HFFc6 (cell line): ENCODE measurements at regions not wholly inside any gene's neighbourhood (a gene's known extent, or its start where the extent isn't known, plus 50 kb on each side); places are given as distances from the start of the nearest gene placed in this dataset.
"Not testable (repeated sequence)": the region's sequence is repeated elsewhere in the genome, so short reads cannot be mapped to it uniquely, and the experiment has no call there.

ENCODE experiments used
- DNase-seq: peaks from one replicate; pipeline ENCODE4 v3.0.0-alpha.2; 2018
- H3K27ac Mint-ChIP-seq: 2 replicates; pipeline ENCODE4 v1.8.0; 2020; ENCODE audit warnings: mild to moderate bottlenecking, mixed read lengths
- H3K27me3 Mint-ChIP-seq: 2 replicates; pipeline ENCODE4 v1.8.0; 2021; ENCODE audit warnings: mild to moderate bottlenecking, moderate library complexity, mixed read lengths; ENCODE audit not compliant: insufficient read depth
- H3K36me3 Mint-ChIP-seq: 2 replicates; pipeline ENCODE4 v1.8.0; 2021; ENCODE audit warnings: low read depth, mixed read lengths
- H3K4me1 Mint-ChIP-seq: 2 replicates; pipeline ENCODE4 v1.8.0; 2020; ENCODE audit warnings: low read depth, mixed read lengths
- H3K4me3 Mint-ChIP-seq: 2 replicates; pipeline ENCODE4 v1.8.0; 2020; ENCODE audit warnings: mild to moderate bottlenecking, moderate library complexity, mixed read lengths
- H3K9me3 Mint-ChIP-seq: 2 replicates; pipeline ENCODE4 v1.8.0; 2020; ENCODE audit warnings: mild to moderate bottlenecking, mixed read lengths
- CTCF ChIP-seq: fragments of 200-600 bp; sonication (generic); IDR thresholded peaks from 2 replicates; pipeline ENCODE4 v1.5.0; 2021; ENCODE audit warnings: antibody characterized with exemption, mild to moderate bottlenecking

GRCh38 chr20:53811577-53811976, 217.9 kb upstream of the ZNF217 start:
- no peaks in the 10 kb centered on the region for H3K9me3 Mint-ChIP-seq
- TF ChIP-seq CTCF = no peak
- H3K4me1 Mint-ChIP-seq = peaks cover 48% of the 10 kb centered on the region
- H3K27me3 Mint-ChIP-seq = no peaks in the 10 kb centered on the region
- no peak for DNase-seq
- H3K27ac Mint-ChIP-seq = no peak overlapping the region
- no peaks in the 10 kb centered on the region for H3K36me3 Mint-ChIP-seq
- H3K4me3 Mint-ChIP-seq = no peak overlapping the region

DNA sequence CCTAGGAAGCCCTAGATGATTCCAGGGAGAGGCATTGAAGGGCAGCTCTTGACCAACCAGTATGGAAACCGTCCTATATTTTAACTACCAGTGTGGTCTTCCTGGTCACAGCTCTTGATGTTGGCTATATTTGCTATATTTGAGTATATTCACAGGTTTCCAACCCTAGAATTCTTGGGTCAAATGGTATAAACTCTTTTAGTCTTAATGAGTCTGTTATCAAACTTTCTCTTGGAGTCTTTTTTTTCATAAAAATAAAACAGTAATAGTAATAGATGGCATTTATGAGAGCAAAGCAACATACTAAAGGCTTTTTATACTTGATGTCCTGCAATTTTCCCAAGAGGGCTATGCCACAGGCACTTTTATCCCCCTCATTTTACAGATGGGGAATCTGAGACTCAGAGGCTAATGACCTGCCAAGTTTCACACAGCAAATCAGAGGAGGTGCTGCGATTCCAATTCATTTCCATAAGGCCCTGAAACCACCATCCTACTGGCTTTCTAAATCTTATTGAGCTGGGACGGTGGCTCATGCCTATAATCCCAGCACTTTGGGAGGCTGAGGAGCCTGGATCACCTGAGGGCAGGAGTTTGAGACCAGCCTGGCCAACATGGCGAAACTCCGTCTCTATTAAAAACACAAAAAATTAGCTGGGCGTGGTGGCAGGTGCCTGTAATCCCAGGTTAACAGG, 217.2 kb upstream of the ZNF217 start:
- Mint-ChIP-seq H3K27me3 (no peaks in the 10 kb centered on the region; the same call in 1 of the 2 replicates), H3K4me3 (no peak overlapping the region), H3K9me3 (no peaks in the 10 kb centered on the region)

GRCh38 chr20:53809728-53810365, 216.2 kb upstream of the ZNF217 start:
- H3K27ac Mint-ChIP-seq = no peak overlapping the region
- no peak for TF ChIP-seq CTCF
- no peak overlapping the region for H3K4me3 Mint-ChIP-seq
- H3K27me3 Mint-ChIP-seq = no peaks in the 10 kb centered on the region; the same call in 1 of the 2 replicates
- DNase-seq = no peak
- H3K9me3 Mint-ChIP-seq = no peaks in the 10 kb centered on the region
- peaks cover 51% of the 10 kb centered on the region for H3K4me1 Mint-ChIP-seq
- no peaks in the 10 kb centered on the region for H3K36me3 Mint-ChIP-seq

More for the DNA sequence above, 217.2 kb upstream of the ZNF217 start:
- Mint-ChIP-seq H3K36me3 (no peaks in the 10 kb centered on the region), H3K4me1 (peaks cover 51% of the 10 kb centered on the region), H3K27ac (no peak overlapping the region)
- no peak for DNase-seq
- no peak for TF ChIP-seq CTCF

DNA sequence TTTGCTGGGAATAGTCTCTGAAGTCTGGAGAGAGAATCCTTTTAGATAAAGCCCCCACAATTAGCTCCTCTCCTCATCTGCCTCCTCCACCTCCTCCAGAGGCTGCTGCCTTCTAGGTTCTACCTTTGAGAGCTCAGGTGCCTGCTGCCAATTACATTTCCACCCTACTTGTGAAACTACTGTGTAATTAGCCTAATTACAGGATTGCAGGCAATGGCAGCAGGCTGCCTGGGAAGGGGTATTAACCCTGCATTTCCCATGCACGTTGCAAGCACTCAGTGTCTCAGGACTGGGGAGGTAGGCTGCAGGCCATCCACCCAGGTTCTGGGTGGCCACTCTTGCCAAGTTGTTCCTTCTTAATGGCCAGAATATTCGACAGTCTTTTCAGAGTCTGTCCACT, 215.6 kb upstream of the ZNF217 start:
- Mint-ChIP-seq H3K36me3 (no peaks in the 10 kb centered on the region), H3K9me3 (no peaks in the 10 kb centered on the region), H3K4me1 (peaks cover 50% of the 10 kb centered on the region), H3K27ac (no peak overlapping the region), H3K4me3 (no peak overlapping the region), H3K27me3 (no peaks in the 10 kb centered on the region; the same call in 1 of the 2 replicates)
- no peak for TF ChIP-seq CTCF
- no peak for DNase-seq

DNA sequence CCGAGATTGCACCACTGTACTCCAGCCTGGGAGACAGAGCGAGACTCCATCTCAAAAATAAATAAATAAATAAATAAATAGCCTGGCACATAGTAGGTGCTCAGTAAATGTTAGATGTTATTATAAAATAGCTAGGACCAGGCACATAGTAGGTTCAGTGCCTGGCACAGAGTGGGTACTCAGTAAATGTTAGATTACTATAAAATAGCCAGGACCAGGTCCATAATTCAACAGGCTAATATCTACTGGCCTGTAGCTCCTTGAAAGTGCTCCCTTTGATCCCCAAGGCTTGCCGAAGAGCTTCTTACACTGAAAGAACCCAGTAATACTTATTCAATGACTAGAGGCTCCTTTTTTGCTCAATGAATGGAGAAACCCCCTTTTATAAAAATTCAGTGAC, 215.1 kb upstream of the ZNF217 start:
- peaks cover 50% of the 10 kb centered on the region for H3K4me1 Mint-ChIP-seq
- no peaks in the 10 kb centered on the region for H3K36me3 Mint-ChIP-seq
- no peaks in the 10 kb centered on the region; the same call in 1 of the 2 replicates for H3K27me3 Mint-ChIP-seq
- no peak for TF ChIP-seq CTCF
- H3K4me3 Mint-ChIP-seq = no peak overlapping the region
- no peak for DNase-seq
- H3K27ac Mint-ChIP-seq = no peak overlapping the region
- H3K9me3 Mint-ChIP-seq = no peaks in the 10 kb centered on the region

DNA sequence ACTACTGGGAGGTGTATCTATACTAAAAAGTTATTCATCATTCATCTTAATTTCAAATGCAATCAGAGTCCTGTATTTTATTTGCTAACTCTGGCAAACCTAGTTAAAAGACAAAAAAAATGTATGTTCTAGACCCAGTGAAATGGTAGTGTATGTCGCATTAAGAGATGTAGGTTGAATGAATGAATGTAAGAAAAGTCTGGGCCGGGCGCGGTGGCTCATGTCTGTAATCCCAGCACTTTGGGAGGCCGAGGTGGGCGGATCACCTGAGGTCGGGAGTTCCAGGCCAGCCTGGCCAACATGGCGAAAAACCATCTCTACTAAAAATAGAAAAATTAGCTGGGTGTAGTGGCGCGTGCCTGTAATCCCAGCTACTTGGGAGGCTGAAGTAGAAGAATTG, 214.7 kb upstream of the ZNF217 start:
- DNase-seq, H3K27me3 Mint-ChIP-seq, H3K4me3 Mint-ChIP-seq, H3K27ac Mint-ChIP-seq, H3K36me3 Mint-ChIP-seq, H3K9me3 Mint-ChIP-seq: not testable (repeated sequence)
- peaks cover 51% of the 10 kb centered on the region for H3K4me1 Mint-ChIP-seq
